ENCODE measurements at regions not wholly inside any gene's neighbourhood (a gene's known extent, or its start where the extent isn't known, plus 50 kb on each side); places are given as distances from the start of the nearest gene placed in this dataset.

GRCh38 chr14:83520837-83521236 is 1987.2 kb upstream of the SEL1L start:
- DNase-seq (ENCODE audit: low read depth) = no peak
- no peak for TF ChIP-seq CTCF (IDR thresholded peaks at IDR 0.05; ENCODE audit: insufficient read depth, low read depth, low read length, missing control alignments)
- H3K4me3 ChIP-seq (ENCODE audit: low read depth, low read length) = no peak overlapping the region

DNA sequence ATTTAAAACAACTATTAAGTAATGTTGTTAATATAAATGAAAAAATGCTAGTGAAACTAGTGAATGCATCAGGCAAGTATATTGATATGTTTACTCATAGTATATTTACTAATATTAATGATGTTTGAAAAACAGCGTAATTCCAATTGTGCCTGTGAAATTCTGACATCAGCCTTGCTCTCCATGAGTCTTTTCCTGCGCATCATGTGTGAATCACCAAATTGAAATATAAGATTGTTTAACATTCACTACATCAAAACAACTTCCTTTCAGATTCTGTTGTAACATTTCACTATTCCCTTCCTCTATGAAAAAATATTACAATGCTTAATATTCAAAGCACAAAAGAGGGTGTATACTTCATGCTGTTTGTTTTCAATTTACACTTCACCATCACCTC is 1995.9 kb upstream of the SEL1L start:
- no peak for DNase-seq (ENCODE audit: low read depth)
- TF ChIP-seq CTCF (IDR thresholded peaks at IDR 0.05; ENCODE audit: insufficient read depth, low read depth, low read length, missing control alignments) = no peak

DNA sequence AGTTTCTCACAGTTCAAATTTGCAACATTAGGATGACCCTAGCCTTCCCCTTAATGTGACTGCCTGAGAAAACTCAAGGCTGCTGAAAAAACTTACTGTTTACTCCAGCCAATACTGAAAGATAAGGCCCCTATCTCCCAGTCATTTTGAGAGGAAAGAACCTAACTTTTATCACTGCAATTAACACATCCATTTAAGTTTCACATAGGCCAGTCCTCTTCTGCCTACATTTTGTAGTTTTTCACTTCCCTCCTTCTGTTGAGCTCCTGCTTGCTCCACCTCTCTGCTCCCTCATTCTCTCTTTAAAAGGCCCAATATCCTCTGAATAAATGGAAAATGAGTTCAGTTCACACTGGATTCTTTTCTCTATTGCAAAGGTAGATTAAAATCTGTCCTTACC is 1996.2 kb upstream of the FLRT2 start:
- no peak for DNase-seq (ENCODE audit: low read depth)
- TF ChIP-seq CTCF (IDR thresholded peaks at IDR 0.05; ENCODE audit: insufficient read depth, low read depth, low read length, missing control alignments) = no peak
- no peak overlapping the region for H3K4me3 ChIP-seq (ENCODE audit: low read depth, low read length)

More for the DNA sequence above, 1995.9 kb upstream of the SEL1L start:
- H3K4me3 ChIP-seq (ENCODE audit: low read depth, low read length) = no peak overlapping the region

- TF ChIP-seq CTCF (IDR thresholded peaks at IDR 0.05; ENCODE audit: insufficient read depth, low read depth, low read length, missing control alignments) = no peak
- no peak overlapping the region for H3K4me3 ChIP-seq (ENCODE audit: low read depth, low read length)
- DNase-seq (ENCODE audit: low read depth) = no peak
Observed at GRCh38 chr14:83534995-83535394, 1994.9 kb upstream of the FLRT2 start.

DNA sequence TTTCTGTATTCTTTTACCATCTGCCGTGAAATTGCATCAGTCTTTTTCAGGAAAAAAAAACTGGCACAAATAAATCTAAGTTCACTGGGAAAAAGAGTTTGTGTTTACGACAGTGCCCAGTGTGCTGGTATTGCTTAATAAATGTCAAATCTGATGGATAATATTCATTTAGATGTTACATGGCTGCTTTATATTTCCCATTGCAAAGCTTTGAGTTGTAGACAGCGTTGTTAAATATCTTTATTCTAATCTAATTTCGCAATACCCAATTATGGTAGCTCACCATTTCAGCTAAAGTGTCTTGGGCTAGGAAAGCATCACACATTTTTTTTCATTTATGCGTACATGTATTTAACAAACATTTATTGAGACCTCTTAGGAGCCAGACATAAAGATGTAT is 1994.5 kb upstream of the FLRT2 start:
- H3K4me3 ChIP-seq (ENCODE audit: low read depth, low read length) = no peak overlapping the region
- TF ChIP-seq CTCF (IDR thresholded peaks at IDR 0.05; ENCODE audit: insufficient read depth, low read depth, low read length, missing control alignments) = no peak
- DNase-seq (ENCODE audit: low read depth) = no peak

GRCh38 chr14:83541147-83541546 is 1988.8 kb upstream of the FLRT2 start:
- no peak for TF ChIP-seq CTCF (IDR thresholded peaks at IDR 0.05; ENCODE audit: insufficient read depth, low read depth, low read length, missing control alignments)
- H3K4me3 ChIP-seq (ENCODE audit: low read depth, low read length) = no peak overlapping the region
- no peak for DNase-seq (ENCODE audit: low read depth)

- TF ChIP-seq CTCF (IDR thresholded peaks at IDR 0.05; ENCODE audit: insufficient read depth, low read depth, low read length, missing control alignments) = no peak
- no peak overlapping the region for H3K4me3 ChIP-seq (ENCODE audit: low read depth, low read length)
- DNase-seq (ENCODE audit: low read depth) = no peak
Observed at GRCh38 chr14:83548061-83548839, 1981.7 kb upstream of the FLRT2 start.

Data from GM12865 (cell line).